Natural killer cell (primary cell): ENCODE measurements at regions not wholly inside any gene's neighbourhood (a gene's known extent, or its start where the extent isn't known, plus 50 kb on each side); places are given as distances from the start of the nearest gene placed in this dataset.
"Not testable (repeated sequence)": the region's sequence is repeated elsewhere in the genome, so short reads cannot be mapped to it uniquely, and the experiment has no call there.

Experiments used
- ATAC-seq, 3 donors: fragments of 150-1000 bp in 2 of 3; fragments of 200-7000 bp in 1 of 3; cut with Tn5 transposase; 1 replicate in 1 of 3; 2 replicates in 2 of 3; pipeline ENCODE4 v1.10.0; 2021; ENCODE audit warnings: mild to moderate bottlenecking in 2 of 3, moderate library complexity in 2 of 3
- DNase-seq, 2 donors: peaks; one replicate each; pipeline versions ENCODE4 v3.0.0 to v3.0.0-alpha.2; 2013 to 2021; ENCODE audit warnings: mixed read lengths in 1 of 2
- H3K27ac ChIP-seq: one replicate; pipeline ENCODE4 v1.5.1; 2013; ENCODE audit warnings: mild to moderate bottlenecking, low read length
- H3K27me3 ChIP-seq: one replicate; pipeline ENCODE4 v1.6.1; 2013; ENCODE audit warnings: low read length; ENCODE audit not compliant: control insufficient read depth, insufficient read depth
- H3K36me3 ChIP-seq: one replicate; pipeline ENCODE4 v1.6.1; 2013; ENCODE audit warnings: low read length; ENCODE audit not compliant: control insufficient read depth, insufficient read depth
- H3K4me1 ChIP-seq: one replicate; pipeline ENCODE4 v1.6.1; 2013; ENCODE audit warnings: low read length; ENCODE audit not compliant: control insufficient read depth, insufficient read depth
- H3K4me3 ChIP-seq: one replicate; pipeline ENCODE4 v1.5.1; 2013; ENCODE audit warnings: low read length
- H3K9me3 ChIP-seq: one replicate; pipeline ENCODE4 v1.6.1; 2013; ENCODE audit warnings: low read length; ENCODE audit not compliant: control insufficient read depth, insufficient read depth
- H3K27ac Mint-ChIP-seq, 2 donors: one replicate each; pipeline ENCODE4 v1.8.0; 2022; ENCODE audit warnings: mild to moderate bottlenecking in 2 of 2, mixed read lengths in 2 of 2, moderate library complexity in 1 of 2
- H3K27me3 Mint-ChIP-seq, 2 donors: one replicate each; pipeline ENCODE4 v1.8.0; 2022; ENCODE audit warnings: low read depth in 2 of 2, mixed read lengths in 2 of 2
- H3K36me3 Mint-ChIP-seq: one replicate; pipeline ENCODE4 v1.8.0; 2022; ENCODE audit warnings: mixed read lengths
- H3K4me1 Mint-ChIP-seq, 2 donors: one replicate each; pipeline ENCODE4 v1.8.0; 2022; ENCODE audit warnings: mixed read lengths in 2 of 2
- H3K4me3 Mint-ChIP-seq: one replicate; pipeline ENCODE4 v1.8.0; 2022; ENCODE audit warnings: mild to moderate bottlenecking, moderate library complexity, mixed read lengths
- H3K9me3 Mint-ChIP-seq, 2 donors: one replicate each; pipeline ENCODE4 v1.8.0; 2022; ENCODE audit warnings: mixed read lengths in 2 of 2
- WGBS: methylation state at CpG from one replicate; pipeline ENCODE4 v1.1.7; 2013; ENCODE audit warnings: missing lambda C conversion rate; ENCODE audit not compliant: insufficient coverage; 5-methylcytosine and 5-hydroxymethylcytosine counted together
- intact Hi-C: fragments of 100-400 bp; cut with micrococcal nuclease; formaldehyde crosslinking; loops from one replicate; pipeline ENCODE4 v1.14.2; 2022
- TF ChIP-seq, protein P1 (sequence below): fragments of 200-600 bp; IDR thresholded peaks from one replicate; pipeline ENCODE4 v1.8.0; 2022; ENCODE audit warnings: antibody characterized with exemption

DNA sequence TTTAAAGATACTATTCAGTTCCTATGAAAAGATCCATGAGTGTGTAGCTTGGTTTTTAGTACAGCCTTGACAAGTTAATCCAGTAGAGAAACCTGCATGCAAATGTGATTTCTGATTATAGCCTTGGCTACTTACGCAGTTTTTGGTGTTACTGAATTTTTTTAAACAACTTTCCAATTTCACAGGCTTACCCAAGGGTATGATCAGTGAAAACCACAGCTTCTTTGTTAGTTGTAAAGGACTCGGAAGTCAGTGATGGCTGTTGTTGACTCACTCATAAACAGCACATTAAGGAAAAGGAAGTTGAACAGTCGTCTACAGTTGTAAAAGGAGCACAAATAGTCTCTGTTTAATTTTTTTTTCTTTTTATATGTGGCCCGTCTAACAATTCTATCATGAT is 924.6 kb upstream of the ADAMTS5 start:
- H3K4me1 Mint-ChIP-seq, H3K4me3 ChIP-seq, H3K27me3 ChIP-seq, H3K4me1 ChIP-seq, ATAC-seq, H3K27me3 Mint-ChIP-seq, H3K36me3 ChIP-seq, H3K27ac Mint-ChIP-seq, H3K4me3 Mint-ChIP-seq, H3K9me3 Mint-ChIP-seq, H3K27ac ChIP-seq, DNase-seq, H3K9me3 ChIP-seq, intact Hi-C loops, H3K36me3 Mint-ChIP-seq: not testable (repeated sequence)
- 80% methylated on average over 1 of the region's 4 CpGs for WGBS

DNA sequence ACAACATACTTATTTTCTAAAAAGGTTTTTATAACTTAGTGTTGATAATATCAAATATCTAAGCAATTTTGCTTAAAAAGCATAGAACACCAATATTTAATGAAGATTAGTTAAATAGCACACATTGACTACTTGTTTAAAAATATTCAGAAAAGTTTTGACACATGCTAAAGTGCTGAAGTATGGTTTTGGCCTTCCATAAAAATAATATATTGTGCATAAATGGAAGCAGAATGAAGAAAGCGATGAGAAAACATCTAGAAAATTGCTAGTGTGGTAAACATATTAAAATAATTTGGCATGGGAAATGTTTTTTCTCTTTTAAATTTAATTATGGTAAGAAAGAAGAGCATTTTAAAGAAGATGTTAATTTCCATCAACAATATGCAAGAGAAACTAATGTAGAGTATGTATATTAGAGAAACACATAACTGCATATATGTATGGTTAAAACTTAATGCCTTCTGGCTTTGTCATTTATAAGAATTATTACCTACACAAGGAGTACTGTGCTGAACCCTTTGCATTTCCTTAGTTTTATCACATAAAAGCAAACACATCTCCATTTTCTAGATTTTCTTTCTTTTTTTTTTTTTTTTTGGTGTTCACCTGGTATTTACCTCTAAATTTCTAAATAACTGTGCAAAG is 921.0 kb upstream of the ADAMTS5 start:
- 67% methylated on average over 1 of the region's 1 CpG for WGBS
- H3K9me3 Mint-ChIP-seq, H3K36me3 ChIP-seq, H3K4me3 Mint-ChIP-seq, H3K27ac Mint-ChIP-seq, intact Hi-C loops, H3K4me1 Mint-ChIP-seq, DNase-seq, H3K4me1 ChIP-seq, H3K27me3 ChIP-seq, ATAC-seq, H3K4me3 ChIP-seq, H3K9me3 ChIP-seq, H3K27ac ChIP-seq, H3K36me3 Mint-ChIP-seq, H3K27me3 Mint-ChIP-seq: not testable (repeated sequence)

DNA sequence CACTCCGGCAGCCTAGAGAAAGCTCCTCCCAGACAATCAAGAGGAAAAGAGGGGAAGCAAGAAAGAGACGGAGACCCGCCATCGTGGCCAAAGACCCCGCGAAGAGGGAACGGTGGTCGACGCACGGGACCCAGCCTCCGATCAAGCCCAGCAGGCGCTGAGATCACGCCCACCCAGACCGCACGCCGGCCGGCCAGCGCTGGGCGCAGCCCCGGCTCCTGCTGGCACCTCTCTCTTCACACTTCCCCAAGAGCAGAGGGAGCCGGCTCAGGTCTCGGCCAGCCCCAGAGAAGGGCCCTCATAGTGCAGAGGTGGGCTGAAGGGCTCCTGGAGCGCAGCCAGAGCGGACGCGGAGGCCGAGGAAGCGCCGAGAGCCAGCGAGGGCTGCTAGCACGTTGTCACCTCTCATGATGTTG is 918.4 kb upstream of the ADAMTS5 start:
- H3K36me3 Mint-ChIP-seq = peaks cover 10% of the 10 kb centered on the region
- no peaks in the 10 kb centered on the region for H3K27me3 ChIP-seq
- no peak overlapping the region for H3K27ac ChIP-seq
- TF ChIP-seq, protein P1, sequence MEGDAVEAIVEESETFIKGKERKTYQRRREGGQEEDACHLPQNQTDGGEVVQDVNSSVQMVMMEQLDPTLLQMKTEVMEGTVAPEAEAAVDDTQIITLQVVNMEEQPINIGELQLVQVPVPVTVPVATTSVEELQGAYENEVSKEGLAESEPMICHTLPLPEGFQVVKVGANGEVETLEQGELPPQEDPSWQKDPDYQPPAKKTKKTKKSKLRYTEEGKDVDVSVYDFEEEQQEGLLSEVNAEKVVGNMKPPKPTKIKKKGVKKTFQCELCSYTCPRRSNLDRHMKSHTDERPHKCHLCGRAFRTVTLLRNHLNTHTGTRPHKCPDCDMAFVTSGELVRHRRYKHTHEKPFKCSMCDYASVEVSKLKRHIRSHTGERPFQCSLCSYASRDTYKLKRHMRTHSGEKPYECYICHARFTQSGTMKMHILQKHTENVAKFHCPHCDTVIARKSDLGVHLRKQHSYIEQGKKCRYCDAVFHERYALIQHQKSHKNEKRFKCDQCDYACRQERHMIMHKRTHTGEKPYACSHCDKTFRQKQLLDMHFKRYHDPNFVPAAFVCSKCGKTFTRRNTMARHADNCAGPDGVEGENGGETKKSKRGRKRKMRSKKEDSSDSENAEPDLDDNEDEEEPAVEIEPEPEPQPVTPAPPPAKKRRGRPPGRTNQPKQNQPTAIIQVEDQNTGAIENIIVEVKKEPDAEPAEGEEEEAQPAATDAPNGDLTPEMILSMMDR = no peak
- no peak overlapping the region for H3K4me3 Mint-ChIP-seq
- DNase-seq = no peak
- H3K4me3 ChIP-seq = no peak overlapping the region
- 95% methylated on average over 31 of the region's 31 CpGs for WGBS
- no peaks in the 10 kb centered on the region for H3K4me1 ChIP-seq
- no peaks in the 10 kb centered on the region for H3K27me3 Mint-ChIP-seq
- no peaks in the 10 kb centered on the region for H3K9me3 ChIP-seq
- H3K27ac Mint-ChIP-seq = no peak overlapping the region
- no peak for ATAC-seq
- H3K9me3 Mint-ChIP-seq = peaks cover 2 to 3% of the 10 kb centered on the region in 2 donors
- H3K36me3 ChIP-seq = no peaks in the 10 kb centered on the region
- H3K4me1 Mint-ChIP-seq = no peaks in the 10 kb centered on the region
- intact Hi-C loops = no loop called here

DNA sequence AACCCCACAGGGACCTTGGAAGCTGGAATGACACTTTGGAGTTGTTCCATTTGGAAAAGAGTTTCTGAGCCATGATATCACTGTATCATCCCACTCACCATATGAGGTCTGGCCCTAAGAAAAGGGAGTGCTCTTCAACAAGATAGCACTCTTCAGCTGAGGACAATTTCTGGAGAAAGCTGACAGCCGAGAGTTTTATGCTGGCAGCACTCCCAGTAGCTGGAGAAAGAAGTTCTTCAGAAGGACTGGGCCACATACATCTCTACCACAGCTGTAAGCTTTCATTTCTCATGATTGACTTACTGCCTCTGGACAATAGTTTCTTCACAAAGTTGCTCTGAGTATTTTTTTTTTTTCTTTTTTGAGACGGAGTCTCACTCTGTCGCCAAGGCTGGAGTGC is 914.4 kb upstream of the ADAMTS5 start:
- WGBS = 95% methylated on average over 3 of the region's 3 CpGs
- H3K9me3 Mint-ChIP-seq, H3K4me3 ChIP-seq, H3K27ac Mint-ChIP-seq, H3K27ac ChIP-seq, H3K4me3 Mint-ChIP-seq, H3K27me3 Mint-ChIP-seq, H3K27me3 ChIP-seq, ATAC-seq, H3K36me3 ChIP-seq, H3K36me3 Mint-ChIP-seq, DNase-seq, H3K9me3 ChIP-seq, H3K4me1 Mint-ChIP-seq, H3K4me1 ChIP-seq, intact Hi-C loops: not testable (repeated sequence)

DNA sequence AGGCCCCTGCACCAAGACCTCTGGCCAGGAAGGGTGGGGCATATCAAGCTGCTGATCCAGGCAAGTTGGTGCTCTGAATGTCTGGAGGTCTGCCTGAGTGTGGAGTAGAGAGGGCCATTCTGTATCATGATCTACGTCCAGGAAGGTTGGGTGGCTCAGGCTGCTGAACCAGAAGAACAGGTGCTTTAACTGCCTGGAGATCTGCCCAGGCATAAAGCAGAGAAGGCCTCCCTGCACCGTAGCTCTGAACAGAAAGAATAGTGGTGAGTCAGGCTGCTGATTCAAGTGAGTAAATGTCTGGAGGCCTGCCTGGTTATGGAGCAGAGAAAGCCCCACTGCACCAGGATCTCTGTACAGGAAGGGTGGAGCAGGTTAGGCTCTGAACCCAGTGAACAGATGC is 905.5 kb upstream of the ADAMTS5 start:
- H3K36me3 ChIP-seq, H3K36me3 Mint-ChIP-seq, H3K4me3 Mint-ChIP-seq, H3K9me3 ChIP-seq, H3K4me1 ChIP-seq, H3K27ac ChIP-seq, H3K9me3 Mint-ChIP-seq, H3K27ac Mint-ChIP-seq, intact Hi-C loops, H3K4me3 ChIP-seq, H3K4me1 Mint-ChIP-seq, H3K27me3 ChIP-seq, ATAC-seq, H3K27me3 Mint-ChIP-seq, DNase-seq: not testable (repeated sequence)
- 75% methylated on average over 1 of the region's 2 CpGs for WGBS

DNA sequence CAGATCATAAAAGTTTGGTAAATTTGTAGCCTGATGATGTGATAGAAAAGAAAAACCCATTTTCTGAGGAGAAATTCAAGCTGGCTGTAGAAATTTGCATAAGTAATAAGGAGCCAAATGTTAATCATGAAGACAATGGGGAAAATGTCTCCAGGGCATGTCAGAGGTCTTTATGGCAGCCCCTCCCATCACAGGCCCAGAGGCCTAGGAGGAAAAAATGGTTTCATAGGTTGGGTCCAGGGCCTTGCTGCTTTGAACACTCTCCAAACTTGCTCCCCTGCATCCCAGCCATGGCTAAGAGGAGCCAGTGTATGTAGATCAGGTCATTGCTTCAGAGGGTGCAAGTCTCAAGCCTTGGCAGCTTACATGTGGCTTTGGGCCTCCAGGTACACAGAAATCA is 903.9 kb upstream of the ADAMTS5 start:
- H3K4me1 Mint-ChIP-seq, intact Hi-C loops, H3K9me3 Mint-ChIP-seq, H3K9me3 ChIP-seq, H3K27ac ChIP-seq, H3K27me3 Mint-ChIP-seq, H3K36me3 Mint-ChIP-seq, H3K36me3 ChIP-seq, H3K27ac Mint-ChIP-seq, ATAC-seq, DNase-seq, H3K4me3 Mint-ChIP-seq, H3K4me3 ChIP-seq, H3K4me1 ChIP-seq, H3K27me3 ChIP-seq: not testable (repeated sequence)

DNA sequence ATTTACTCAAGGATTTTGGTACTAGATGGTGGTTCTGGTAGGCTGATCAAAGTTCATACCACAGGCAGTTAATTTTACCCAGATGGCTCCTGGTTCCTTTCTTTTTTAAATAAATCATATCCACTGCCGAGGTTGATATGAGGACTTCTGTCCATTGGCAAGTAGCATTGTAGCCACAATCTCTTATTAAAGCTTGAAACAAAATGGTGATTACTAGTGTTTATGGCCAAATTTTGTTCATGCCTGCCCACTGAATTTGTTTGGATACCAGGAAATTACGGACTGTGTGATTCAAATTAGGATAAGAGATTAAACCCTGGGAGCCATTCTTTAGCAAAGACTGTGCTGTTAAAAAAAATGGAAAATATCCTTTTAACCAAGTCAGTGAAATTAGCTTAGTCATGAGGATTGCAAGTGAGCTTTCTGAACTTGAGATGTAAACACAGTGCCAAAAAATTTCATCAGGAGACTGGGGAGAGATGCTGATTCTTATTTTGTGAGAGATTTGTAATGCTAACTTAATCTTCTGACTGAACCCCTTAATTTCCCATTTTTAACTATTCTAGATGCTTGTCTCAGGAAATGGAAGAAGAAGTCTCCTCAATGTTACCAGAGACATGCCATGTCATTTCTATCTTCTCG is 893.5 kb upstream of the ADAMTS5 start:
- H3K9me3 Mint-ChIP-seq, DNase-seq, H3K4me1 ChIP-seq, H3K4me3 ChIP-seq, H3K27me3 ChIP-seq, H3K9me3 ChIP-seq, intact Hi-C loops, H3K4me3 Mint-ChIP-seq, H3K27me3 Mint-ChIP-seq, H3K36me3 Mint-ChIP-seq, H3K27ac Mint-ChIP-seq, H3K27ac ChIP-seq, H3K4me1 Mint-ChIP-seq, H3K36me3 ChIP-seq, ATAC-seq: not testable (repeated sequence)
- 71% methylated on average over 1 of the region's 3 CpGs for WGBS
